ENCODE measurements at regions not wholly inside any gene's neighbourhood (a gene's known extent, or its start where the extent isn't known, plus 50 kb on each side); places are given as distances from the start of the nearest gene placed in this dataset.

- H3K4me2 ChIP-seq, result no peak overlapping the region
- WGBS (ENCODE audit: low lambda C conversion rate, missing lambda C conversion rate), result 88% methylated on average over 6 of the region's 6 CpGs
Measured at GRCh38 chr12:116478243-116478773, 80.9 kb upstream of the MAP1LC3B2 start.

GRCh38 chr12:116480210-116480810 is 78.9 kb upstream of the MAP1LC3B2 start:
- Histone ChIP-seq H3K27ac (no peak overlapping the region), H3K9me2 (replicated peaks; ENCODE audit: insufficient read depth) (no peaks in the 10 kb centered on the region), H3K4me1 (ENCODE audit: insufficient read depth) (no peaks in the 10 kb centered on the region), H3K4me3 (no peak overlapping the region), H4K20me1 (ENCODE audit: insufficient read depth, poor library complexity, severe bottlenecking) (no peaks in the 10 kb centered on the region), H3K79me2 (no peaks in the 10 kb centered on the region), H2AFZ (no peak overlapping the region), H3K36me3 (replicated peaks; ENCODE audit: insufficient read depth, low read depth) (no peaks in the 10 kb centered on the region), H3K27me3 (no peaks in the 10 kb centered on the region), H3K4me2 (no peak overlapping the region), H3K9me3 (ENCODE audit: low read depth) (peaks cover 6% of the 10 kb centered on the region)
- no peak for TF ChIP-seq EZH2 (IDR thresholded peaks at IDR 0.05; ENCODE audit: borderline replicate concordance)
- no peak for TF ChIP-seq EZH2phosphoT487 (IDR thresholded peaks at IDR 0.05; ENCODE audit: low read depth, severe bottlenecking, unreplicated experiment)
- TF ChIP-seq, protein P1, sequence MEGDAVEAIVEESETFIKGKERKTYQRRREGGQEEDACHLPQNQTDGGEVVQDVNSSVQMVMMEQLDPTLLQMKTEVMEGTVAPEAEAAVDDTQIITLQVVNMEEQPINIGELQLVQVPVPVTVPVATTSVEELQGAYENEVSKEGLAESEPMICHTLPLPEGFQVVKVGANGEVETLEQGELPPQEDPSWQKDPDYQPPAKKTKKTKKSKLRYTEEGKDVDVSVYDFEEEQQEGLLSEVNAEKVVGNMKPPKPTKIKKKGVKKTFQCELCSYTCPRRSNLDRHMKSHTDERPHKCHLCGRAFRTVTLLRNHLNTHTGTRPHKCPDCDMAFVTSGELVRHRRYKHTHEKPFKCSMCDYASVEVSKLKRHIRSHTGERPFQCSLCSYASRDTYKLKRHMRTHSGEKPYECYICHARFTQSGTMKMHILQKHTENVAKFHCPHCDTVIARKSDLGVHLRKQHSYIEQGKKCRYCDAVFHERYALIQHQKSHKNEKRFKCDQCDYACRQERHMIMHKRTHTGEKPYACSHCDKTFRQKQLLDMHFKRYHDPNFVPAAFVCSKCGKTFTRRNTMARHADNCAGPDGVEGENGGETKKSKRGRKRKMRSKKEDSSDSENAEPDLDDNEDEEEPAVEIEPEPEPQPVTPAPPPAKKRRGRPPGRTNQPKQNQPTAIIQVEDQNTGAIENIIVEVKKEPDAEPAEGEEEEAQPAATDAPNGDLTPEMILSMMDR (IDR thresholded peaks at IDR 0.05; ENCODE audit: poor library complexity), result no peak
- DNase-seq (ENCODE audit: low spot score), result no peak
- 69% methylated on average over 3 of the region's 3 CpGs for WGBS (ENCODE audit: low lambda C conversion rate, missing lambda C conversion rate)

More at GRCh38 chr12:116478243-116478773, 80.9 kb upstream of the MAP1LC3B2 start:
- no peak for DNase-seq (ENCODE audit: low spot score)
- TF ChIP-seq EZH2phosphoT487 (IDR thresholded peaks at IDR 0.05; ENCODE audit: low read depth, severe bottlenecking, unreplicated experiment), result no peak
- TF ChIP-seq, protein P1 (IDR thresholded peaks at IDR 0.05; ENCODE audit: poor library complexity), result no peak
- no peak for TF ChIP-seq EZH2 (IDR thresholded peaks at IDR 0.05; ENCODE audit: borderline replicate concordance)
- Histone ChIP-seq H3K9me3 (ENCODE audit: low read depth) (peaks cover 6% of the 10 kb centered on the region), H2AFZ (no peak overlapping the region), H3K4me1 (ENCODE audit: insufficient read depth) (no peaks in the 10 kb centered on the region), H3K27ac (no peak overlapping the region), H3K79me2 (no peaks in the 10 kb centered on the region), H4K20me1 (ENCODE audit: insufficient read depth, poor library complexity, severe bottlenecking) (no peaks in the 10 kb centered on the region), H3K9me2 (replicated peaks; ENCODE audit: insufficient read depth) (no peaks in the 10 kb centered on the region), H3K4me3 (no peak overlapping the region), H3K27me3 (no peaks in the 10 kb centered on the region), H3K36me3 (replicated peaks; ENCODE audit: insufficient read depth, low read depth) (no peaks in the 10 kb centered on the region)

DNA sequence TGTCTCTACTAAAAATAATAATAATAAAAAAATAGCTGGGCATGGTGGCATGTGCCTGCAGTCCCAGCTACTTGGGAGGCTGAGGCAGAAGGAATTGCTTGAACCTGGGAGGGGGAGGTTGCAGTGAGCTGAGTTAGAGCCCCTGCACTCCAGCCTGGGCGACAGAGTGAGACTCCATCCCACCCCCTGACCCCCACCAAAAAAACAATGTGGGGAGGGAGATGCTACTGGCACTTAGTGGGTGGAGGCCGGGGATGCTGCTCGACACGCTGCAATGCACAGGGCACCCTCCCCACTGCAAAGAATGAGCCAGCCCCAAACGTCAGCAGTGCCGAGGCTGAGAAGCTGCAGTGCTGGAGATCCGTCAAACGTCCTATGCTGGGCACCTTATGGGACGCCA is 77.5 kb upstream of the MAP1LC3B2 start:
- H2AFZ ChIP-seq, result no peak overlapping the region
- H3K27ac ChIP-seq, result no peak overlapping the region

More for the DNA sequence above, 77.5 kb upstream of the MAP1LC3B2 start:
- no peaks in the 10 kb centered on the region for H3K9me3 ChIP-seq (ENCODE audit: low read depth)
- no peaks in the 10 kb centered on the region for H3K27me3 ChIP-seq
- H3K36me3 ChIP-seq (replicated peaks; ENCODE audit: insufficient read depth, low read depth), result no peaks in the 10 kb centered on the region
- 88% methylated on average over 8 of the region's 9 CpGs for WGBS (ENCODE audit: low lambda C conversion rate, missing lambda C conversion rate)
- H3K9me2 ChIP-seq (replicated peaks; ENCODE audit: insufficient read depth), result no peaks in the 10 kb centered on the region
- H3K4me2 ChIP-seq, result no peak overlapping the region
- no peaks in the 10 kb centered on the region for H3K79me2 ChIP-seq
- no peaks in the 10 kb centered on the region for H3K4me1 ChIP-seq (ENCODE audit: insufficient read depth)
- TF ChIP-seq, protein P1 (IDR thresholded peaks at IDR 0.05; ENCODE audit: poor library complexity), result no peak
- TF ChIP-seq EZH2 (IDR thresholded peaks at IDR 0.05; ENCODE audit: borderline replicate concordance) (no peak), EZH2phosphoT487 (IDR thresholded peaks at IDR 0.05; ENCODE audit: low read depth, severe bottlenecking, unreplicated experiment) (no peak)
- no peaks in the 10 kb centered on the region for H4K20me1 ChIP-seq (ENCODE audit: insufficient read depth, poor library complexity, severe bottlenecking)
- H3K4me3 ChIP-seq, result no peak overlapping the region
- no peak for DNase-seq (ENCODE audit: low spot score)

Data from hepatocyte (in vitro differentiated cells).